ENCODE measurements at regions not wholly inside any gene's neighbourhood (a gene's known extent, or its start where the extent isn't known, plus 50 kb on each side); places are given as distances from the start of the nearest gene placed in this dataset.
"Not testable (repeated sequence)": the region's sequence is repeated elsewhere in the genome, so short reads cannot be mapped to it uniquely, and the experiment has no call there.

DNA sequence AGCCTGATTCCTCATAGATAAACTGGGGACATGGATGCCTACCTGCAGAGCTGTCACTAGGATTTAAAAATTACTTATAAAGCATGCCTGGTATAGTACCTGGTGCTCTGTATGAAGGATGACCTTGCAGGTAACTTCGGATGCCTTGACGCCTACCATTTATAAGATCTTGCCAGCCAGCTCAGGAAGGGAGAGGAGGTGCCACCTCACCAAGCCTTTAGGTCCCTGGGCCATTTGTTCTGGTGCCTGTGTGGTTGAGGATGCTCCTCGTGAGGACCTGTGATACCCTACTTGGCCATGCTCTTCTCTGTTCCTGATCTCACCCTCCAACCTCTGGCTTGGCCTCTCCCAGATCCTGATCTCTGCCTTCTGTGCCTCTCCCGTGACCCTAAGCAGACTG lies 85.2 kb downstream of the FDX1 start:
- no peak for DNase-seq (ENCODE audit: low spot score)

DNA sequence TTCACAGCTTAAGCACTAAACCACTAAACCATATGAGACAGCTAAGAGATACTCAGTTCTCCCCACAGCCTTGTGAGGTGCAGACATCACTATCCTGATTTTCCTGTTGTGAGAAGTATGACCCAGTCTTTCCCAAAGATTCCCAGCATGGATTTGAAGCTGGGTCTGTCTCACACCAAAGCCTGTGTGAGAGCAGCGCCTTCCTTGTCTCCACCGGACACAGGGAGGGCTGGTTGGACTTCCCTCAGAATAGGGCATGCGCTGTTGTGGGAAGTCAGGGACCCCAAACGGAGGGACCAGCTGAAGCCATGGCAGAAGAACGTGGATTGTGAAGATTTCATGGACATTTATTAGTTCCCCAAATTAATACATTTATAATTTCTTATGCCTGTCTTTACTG lies 87.6 kb downstream of the FDX1 start:
- DNase-seq (ENCODE audit: low spot score): not testable (repeated sequence)

DNA sequence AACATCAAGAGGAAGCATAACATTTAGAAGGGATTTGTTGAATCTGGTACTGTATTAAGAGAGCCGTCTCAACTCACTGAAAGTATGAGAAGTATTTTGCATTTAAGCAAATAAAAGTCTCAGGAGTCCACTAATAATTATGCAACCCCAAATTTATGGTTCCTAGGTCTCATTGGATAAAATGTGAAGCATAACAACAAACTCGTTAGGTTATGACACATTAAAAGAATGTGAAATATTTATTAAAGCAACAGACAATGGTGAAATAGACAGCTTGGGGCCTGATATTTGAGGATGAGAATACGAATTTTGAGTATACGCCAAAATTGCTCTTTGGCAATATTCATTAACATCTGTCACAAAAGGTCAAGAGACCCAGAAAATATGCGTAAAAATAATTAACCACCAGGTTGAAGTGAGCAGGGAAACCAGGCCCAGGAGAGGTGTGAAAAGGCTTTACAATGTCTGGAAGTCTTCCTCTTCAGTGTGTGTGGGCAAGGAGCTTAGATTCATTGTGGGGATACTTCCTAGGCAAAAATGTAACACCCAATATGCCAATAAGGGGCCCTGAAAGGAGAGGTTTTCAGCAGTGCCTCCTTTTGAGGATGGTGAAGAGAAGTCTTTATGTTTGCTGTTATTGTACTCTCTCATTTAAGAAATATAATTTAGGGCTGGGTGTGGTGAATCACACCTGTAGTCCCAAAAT lies 89.2 kb downstream of the FDX1 start:
- no peak for DNase-seq (ENCODE audit: low spot score)

DNA sequence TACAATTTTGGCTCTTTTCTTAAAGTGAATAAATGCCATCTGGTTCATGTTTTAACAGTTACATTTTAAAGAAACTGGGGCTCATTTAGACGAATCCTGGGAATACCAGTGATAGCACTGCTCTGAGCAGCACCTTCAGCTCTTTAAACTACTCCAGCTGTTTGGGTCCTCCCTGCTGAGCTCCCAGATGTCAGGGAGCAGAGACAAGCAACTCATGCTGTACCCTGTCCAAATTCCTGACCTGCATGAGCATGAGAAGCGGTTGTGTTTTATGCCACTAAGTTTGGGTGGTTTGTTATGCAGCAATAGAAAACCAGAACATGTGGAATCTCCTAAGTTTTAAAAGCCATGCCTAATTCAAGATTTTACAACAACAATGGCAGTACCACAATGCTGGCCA lies 90.0 kb downstream of the FDX1 start:
- no peak for DNase-seq (ENCODE audit: low spot score)

DNA sequence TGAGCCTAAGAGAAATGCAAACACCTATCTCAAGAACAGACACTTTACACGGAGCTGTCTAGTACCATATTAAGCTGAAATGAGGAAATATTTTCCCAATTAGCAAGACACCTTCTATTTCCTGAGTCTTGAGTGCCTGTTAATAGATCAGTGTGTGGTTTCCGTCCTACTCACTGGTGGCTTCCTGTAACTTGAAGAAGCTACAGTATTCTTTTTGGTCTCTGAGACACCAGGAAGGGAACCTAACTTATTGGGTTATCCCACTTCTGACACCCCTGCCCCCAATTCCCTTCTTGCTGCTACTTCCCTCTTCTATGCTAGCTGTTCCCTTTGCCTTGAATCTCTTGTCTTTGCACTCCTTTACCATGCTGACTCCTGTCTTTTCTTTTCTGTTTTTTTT lies 92.7 kb downstream of the FDX1 start:
- peak; percentile 9 for DNase-seq (ENCODE audit: low spot score)

DNA sequence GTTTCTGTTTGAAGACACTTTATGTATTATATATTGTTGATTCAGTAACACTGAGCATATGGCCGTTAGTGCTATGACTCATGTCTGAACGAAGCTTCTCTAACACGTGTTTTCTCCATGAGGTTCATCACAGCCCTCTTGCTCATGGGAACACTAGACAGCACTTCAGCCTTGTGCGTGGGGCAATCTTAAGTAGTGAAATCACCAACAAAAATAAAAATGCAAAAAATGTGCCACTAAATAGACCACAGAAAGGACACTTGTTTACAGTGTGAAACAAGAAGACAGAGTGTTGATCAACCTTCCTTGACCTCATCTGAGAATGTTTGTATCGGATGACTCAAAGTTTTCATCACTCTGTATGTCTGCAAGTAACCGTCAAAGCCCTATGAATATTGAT lies 94.5 kb downstream of the FDX1 start:
- no peak for DNase-seq (ENCODE audit: low spot score)

DNA sequence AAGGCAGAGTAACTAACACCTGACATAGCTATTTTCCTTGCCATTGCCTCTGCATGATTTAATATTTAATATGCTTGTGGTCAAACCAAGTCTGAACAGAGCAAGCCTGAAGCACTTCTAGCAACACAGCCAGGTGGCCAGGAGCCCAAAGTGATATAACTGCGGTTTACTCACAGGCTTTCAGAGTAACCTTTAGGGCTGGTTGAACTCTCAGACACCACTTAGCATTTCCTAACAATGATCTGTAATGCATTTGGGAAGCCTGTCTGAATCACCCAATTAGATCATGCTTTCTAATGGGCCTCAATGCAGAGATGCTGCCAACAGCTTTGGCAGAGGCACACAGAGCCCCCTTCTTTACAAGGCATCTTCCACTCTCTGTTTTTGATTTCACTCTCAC lies 96.1 kb downstream of the FDX1 start:
- no peak for DNase-seq (ENCODE audit: low spot score)

DNA sequence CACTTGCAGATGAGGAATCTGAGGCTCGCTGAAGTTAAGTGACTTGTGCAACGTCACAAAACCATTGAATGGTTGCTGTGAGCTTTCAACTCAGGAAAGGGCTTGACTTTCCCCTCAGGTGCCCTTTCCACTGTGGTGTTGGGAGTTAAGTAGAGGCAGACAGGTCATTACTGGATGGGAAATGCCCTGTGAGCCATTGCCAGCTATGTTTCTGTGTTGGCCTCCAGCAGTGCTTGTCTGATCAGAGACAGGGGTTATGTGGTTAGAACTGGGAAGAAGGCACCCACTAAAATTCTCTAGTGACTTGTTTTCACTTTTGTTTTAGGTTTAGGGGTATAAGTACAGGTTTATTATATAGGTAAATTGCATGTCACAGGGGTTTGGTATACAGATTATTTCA lies 96.6 kb downstream of the FDX1 start:
- no peak for DNase-seq (ENCODE audit: low spot score)

All from pons (tissue), 1 donor.